Panc1 (cell line): ENCODE measurements at regions not wholly inside any gene's neighbourhood (a gene's known extent, or its start where the extent isn't known, plus 50 kb on each side); places are given as distances from the start of the nearest gene placed in this dataset.

Source experiments
- ATAC-seq: fragments of 200-7000 bp; cut with Tn5 transposase; 2 replicates; pipeline ENCODE4 v1.9.1; 2020; ENCODE audit warnings: mild to moderate bottlenecking, moderate library complexity
- BruUV-seq: library from RNA; stranded (reverse); fragments of 400-500 nt; replicated peaks from 2 replicates; lab custom pipeline; 2021; lab: Mats Ljungman, UMichigan
- CTCF ChIA-PET: fragments of 300-600 bp; sonication (Branson Sonifier 250); formaldehyde crosslinking; loops from one replicate; lab custom pipeline; 2022; ENCODE audit warnings: antibody characterized with exemption; lab: Charles Lee
- POLR2A ChIA-PET: fragments of 300-600 bp; sonication (Branson Sonifier 250); formaldehyde crosslinking; loops from one replicate; lab custom pipeline; 2022; ENCODE audit warnings: antibody characterized with exemption; lab: Charles Lee
- DNase-seq: peaks from one replicate; pipeline ENCODE4 v3.0.0-alpha.2; 2010; ENCODE audit warnings: low read depth, low spot score
- H3K27ac ChIP-seq: 2 replicates; pipeline ENCODE4 v1.5.1; 2011; ENCODE audit warnings: mild to moderate bottlenecking, low read length, inconsistent platforms
- H3K27me3 ChIP-seq: fragments of 200-500 bp; sonication (Bioruptor generic); 2 replicates; pipeline ENCODE4 v1.6.0; 2014; ENCODE audit warnings: low read length, inconsistent platforms; ENCODE audit not compliant: control insufficient read depth, insufficient read depth
- H3K36me3 ChIP-seq: fragments of 200-500 bp; sonication (Bioruptor generic); 2 replicates; pipeline ENCODE4 v1.5.1; 2014; ENCODE audit warnings: inconsistent platforms, mild to moderate bottlenecking, low read length, moderate library complexity; ENCODE audit not compliant: control insufficient read depth, insufficient read depth
- H3K4me1 ChIP-seq: 2 replicates; pipeline ENCODE4 v1.5.1; 2011; ENCODE audit warnings: inconsistent platforms, mild to moderate bottlenecking, low read length, moderate library complexity; ENCODE audit not compliant: control insufficient read depth, insufficient read depth
- H3K4me3 ChIP-seq, 2 experiments: 2 replicates each; pipeline ENCODE4 v1.5.1; 2011 to 2012; ENCODE audit warnings: low read depth in 2 of 2, low read length in 2 of 2, mild to moderate bottlenecking in 2 of 2, inconsistent platforms in 1 of 2, moderate library complexity in 1 of 2
- H3K9me3 ChIP-seq: fragments of 200-500 bp; sonication (Bioruptor generic); 2 replicates; pipeline ENCODE4 v1.5.1; 2014; ENCODE audit warnings: low read depth, mild to moderate bottlenecking, inconsistent platforms, low read length, moderate library complexity; ENCODE audit not compliant: control insufficient read depth, insufficient read depth
- CTCF ChIP-seq: fragments of 450-650 bp; IDR thresholded peaks from 2 replicates; pipeline ENCODE4 v1.5.1; 2017; ENCODE audit warnings: mild to moderate bottlenecking
- POLR2AphosphoS5 ChIP-seq: IDR thresholded peaks from 2 replicates; pipeline ENCODE4 v1.6.1; 2012; ENCODE audit warnings: mild to moderate bottlenecking, low read depth, low read length, moderate library complexity
- REST ChIP-seq, 2 experiments: IDR thresholded peaks; 2 replicates each; pipeline ENCODE4 v1.6.1; 2011 to 2012; ENCODE audit warnings: low read depth in 2 of 2, control low read depth in 1 of 2, low read length in 1 of 2, mild to moderate bottlenecking in 1 of 2, moderate library complexity in 1 of 2; ENCODE audit not compliant: insufficient read depth in 1 of 2
- SIN3A ChIP-seq: IDR thresholded peaks from 2 replicates; pipeline ENCODE4 v1.6.1; 2012; ENCODE audit warnings: low read depth, mild to moderate bottlenecking, low read length, moderate library complexity, borderline replicate concordance; ENCODE audit not compliant: insufficient read depth
- TCF7L2 ChIP-seq: IDR thresholded peaks from 2 replicates; pipeline ENCODE4 v1.6.1; 2011; ENCODE audit warnings: mild to moderate bottlenecking, low read depth, low read length, inconsistent platforms
- in situ Hi-C: cut with HindIII; loops from 2 replicates; pipeline ENCODE4 v1.10.0; 2016; ENCODE audit warnings: low sequenced_read_pairs, low pct_unique_long_range_greater_than_20kb
- intact Hi-C: fragments of 100-400 bp; cut with micrococcal nuclease; formaldehyde crosslinking; loops from one replicate; pipeline ENCODE4 v1.10.0; 2022; ENCODE audit not compliant: unreplicated experiment

GRCh38 chr14:23877538-23878180, 75.9 kb upstream of the DHRS4 start:
- CTCF ChIA-PET, result no interaction called here
- no peaks in the 10 kb centered on the region for H3K27me3 ChIP-seq
- H3K9me3 ChIP-seq, result no peaks in the 10 kb centered on the region
- no peak overlapping the region for H3K27ac ChIP-seq
- no peak for DNase-seq
- no peaks in the 10 kb centered on the region for H3K36me3 ChIP-seq
- intact Hi-C loops (no loop called here), in situ Hi-C loops (no loop called here)
- ATAC-seq, result no peak
- BruUV-seq, result no TSS peak
- TF ChIP-seq POLR2AphosphoS5 (no peak), SIN3A (no peak), CTCF (no peak), TCF7L2 (no peak), REST (IDR thresholded peaks at IDR 0.05; ENCODE audit: insufficient read depth in 1 of 2, low read depth in 2 of 2, low read length in 1 of 2) (no peak)
- no peaks in the 10 kb centered on the region for H3K4me1 ChIP-seq
- POLR2A ChIA-PET, result no interaction called here
- no peak overlapping the region for H3K4me3 ChIP-seq

- Histone ChIP-seq H3K9me3 (no peaks in the 10 kb centered on the region), H3K36me3 (no peaks in the 10 kb centered on the region), H3K4me3 (no peak overlapping the region), H3K27me3 (no peaks in the 10 kb centered on the region), H3K27ac (no peak overlapping the region), H3K4me1 (no peaks in the 10 kb centered on the region)
- no peak for DNase-seq
- in situ Hi-C loops (no loop called here), intact Hi-C loops (no loop called here)
- no TSS peak for BruUV-seq
- POLR2A ChIA-PET, result no interaction called here
- ATAC-seq, result no peak
- no peak for TF ChIP-seq REST (IDR thresholded peaks at IDR 0.05; ENCODE audit: insufficient read depth in 1 of 2, low read depth in 2 of 2, low read length in 1 of 2)
- TF ChIP-seq CTCF, result no peak
- no peak for TF ChIP-seq SIN3A
- TF ChIP-seq POLR2AphosphoS5, result no peak
- TF ChIP-seq TCF7L2, result no peak
- CTCF ChIA-PET, result no interaction called here
These were observed 72.3 kb upstream of the DHRS4 start for GRCh38 chr14:23881282-23881681.
